Testis (tissue), 2 donors: ENCODE measurements at regions not wholly inside any gene's neighbourhood (a gene's known extent, or its start where the extent isn't known, plus 50 kb on each side); places are given as distances from the start of the nearest gene placed in this dataset.

Experiments
- POLR2A ChIP-seq: fragments of 450-650 bp; IDR thresholded peaks from one replicate; pipeline ENCODE4 v1.6.1; 2017; ENCODE audit warnings: antibody characterized with exemption, mild to moderate bottlenecking, moderate library complexity
- TF ChIP-seq, protein P1 (sequence below), 3 experiments: fragments of 450-650 bp in 2 of 3; fragments of 200-600 bp in 1 of 3; sonication (generic) in 1 of 3; IDR thresholded peaks; one replicate each; pipeline ENCODE4 v1.5.1; 2016 to 2019; ENCODE audit warnings: antibody characterized with exemption in 3 of 3, mild to moderate bottlenecking in 2 of 3, moderate library complexity in 1 of 3

DNA sequence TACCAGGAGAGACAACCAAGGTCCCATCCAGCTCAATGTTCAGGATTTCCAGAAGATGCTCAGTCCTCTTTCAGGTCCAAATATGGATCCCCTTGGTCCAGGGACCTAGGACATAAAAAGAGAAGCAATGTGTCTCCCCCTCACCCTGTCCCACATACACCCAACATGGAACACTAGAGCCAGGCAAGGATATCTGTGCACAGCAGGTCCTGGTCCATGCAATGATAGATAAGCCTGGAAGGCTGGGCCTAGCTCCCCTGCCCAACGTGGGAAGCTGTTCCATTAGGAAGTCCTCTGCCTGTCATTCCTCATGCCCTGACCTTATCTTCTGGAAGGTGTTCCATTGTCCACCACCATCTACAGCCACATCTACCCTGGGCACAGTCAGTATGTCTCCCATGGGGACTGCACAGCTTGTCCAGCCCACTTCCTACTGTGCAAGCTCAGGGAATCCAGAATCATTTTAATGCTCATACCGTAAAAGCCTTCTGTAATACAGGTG is 1434.8 kb downstream of the TBC1D22A start:
- TF ChIP-seq, protein P1, sequence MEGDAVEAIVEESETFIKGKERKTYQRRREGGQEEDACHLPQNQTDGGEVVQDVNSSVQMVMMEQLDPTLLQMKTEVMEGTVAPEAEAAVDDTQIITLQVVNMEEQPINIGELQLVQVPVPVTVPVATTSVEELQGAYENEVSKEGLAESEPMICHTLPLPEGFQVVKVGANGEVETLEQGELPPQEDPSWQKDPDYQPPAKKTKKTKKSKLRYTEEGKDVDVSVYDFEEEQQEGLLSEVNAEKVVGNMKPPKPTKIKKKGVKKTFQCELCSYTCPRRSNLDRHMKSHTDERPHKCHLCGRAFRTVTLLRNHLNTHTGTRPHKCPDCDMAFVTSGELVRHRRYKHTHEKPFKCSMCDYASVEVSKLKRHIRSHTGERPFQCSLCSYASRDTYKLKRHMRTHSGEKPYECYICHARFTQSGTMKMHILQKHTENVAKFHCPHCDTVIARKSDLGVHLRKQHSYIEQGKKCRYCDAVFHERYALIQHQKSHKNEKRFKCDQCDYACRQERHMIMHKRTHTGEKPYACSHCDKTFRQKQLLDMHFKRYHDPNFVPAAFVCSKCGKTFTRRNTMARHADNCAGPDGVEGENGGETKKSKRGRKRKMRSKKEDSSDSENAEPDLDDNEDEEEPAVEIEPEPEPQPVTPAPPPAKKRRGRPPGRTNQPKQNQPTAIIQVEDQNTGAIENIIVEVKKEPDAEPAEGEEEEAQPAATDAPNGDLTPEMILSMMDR (IDR thresholded peaks at IDR 0.05): no peak
- TF ChIP-seq POLR2A: no peak
